Lower leg skin (tissue), 3 donors: ENCODE measurements at regions not wholly inside any gene's neighbourhood (a gene's known extent, or its start where the extent isn't known, plus 50 kb on each side); places are given as distances from the start of the nearest gene placed in this dataset.

ENCODE experiments used
- CTCF ChIP-seq, 3 donors: fragments of 450-650 bp; IDR thresholded peaks; one replicate each; pipeline ENCODE4 v1.5.1; 2016; ENCODE audit warnings: antibody characterized with exemption in 3 of 3, mild to moderate bottlenecking in 3 of 3, moderate library complexity in 2 of 3
- POLR2A ChIP-seq, 2 donors: fragments of 450-650 bp; IDR thresholded peaks; one replicate each; pipeline ENCODE4 v1.6.1; 2016 to 2017; ENCODE audit warnings: antibody characterized with exemption in 2 of 2, mild to moderate bottlenecking in 1 of 2, moderate library complexity in 1 of 2

GRCh38 chr2:67216881-67217280, 180.3 kb upstream of the ETAA1 start:
- TF ChIP-seq POLR2A (IDR thresholded peaks at IDR 0.05), result no peak
- no peak for TF ChIP-seq CTCF (IDR thresholded peaks at IDR 0.05)
